ENCODE measurements at regions not wholly inside any gene's neighbourhood (a gene's known extent, or its start where the extent isn't known, plus 50 kb on each side); places are given as distances from the start of the nearest gene placed in this dataset.

DNA sequence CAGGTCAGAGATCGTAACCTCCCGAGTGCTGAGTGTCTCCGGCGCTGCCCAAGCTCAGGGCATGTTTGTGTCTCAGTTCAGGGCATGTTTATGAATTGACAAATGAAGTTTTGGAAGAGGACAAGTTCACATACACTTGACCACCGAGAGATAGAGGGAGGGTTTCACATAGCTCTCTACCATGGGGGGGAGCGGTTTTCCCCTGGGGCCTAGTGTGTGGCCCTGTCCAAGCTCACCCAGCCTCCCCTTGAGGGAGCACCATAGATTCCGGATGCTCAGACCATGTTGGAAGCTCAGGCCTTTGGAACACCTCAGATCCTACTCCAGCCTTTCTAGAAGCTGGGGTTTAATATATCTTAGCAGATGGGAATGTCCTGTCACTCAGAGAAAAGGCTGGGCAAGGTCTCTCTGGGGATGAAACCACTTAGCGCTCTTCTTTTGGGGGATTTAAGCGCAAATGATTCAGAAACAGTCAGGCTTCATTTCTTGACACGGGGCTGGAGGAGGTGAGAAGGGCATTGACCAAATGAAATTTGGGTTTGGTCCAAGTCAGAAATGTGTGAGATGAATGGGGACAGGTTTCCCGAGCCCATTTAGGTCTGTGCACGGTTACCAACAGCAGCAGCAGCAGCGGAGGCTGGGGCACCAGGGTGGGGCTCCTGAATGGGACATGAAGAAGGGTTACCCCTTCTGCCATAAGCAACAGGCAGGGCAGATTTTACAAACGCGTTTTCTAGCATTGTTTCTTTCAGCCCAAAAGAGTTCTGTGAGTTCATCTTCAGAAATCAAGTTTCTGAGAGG, 96.6 kb downstream of the METRNL start:
- no peak for DNase-seq (ENCODE audit: low read depth)
- H3K4me3 ChIP-seq (ENCODE audit: low read depth, low read length): no peak overlapping the region
- TF ChIP-seq, protein P1, sequence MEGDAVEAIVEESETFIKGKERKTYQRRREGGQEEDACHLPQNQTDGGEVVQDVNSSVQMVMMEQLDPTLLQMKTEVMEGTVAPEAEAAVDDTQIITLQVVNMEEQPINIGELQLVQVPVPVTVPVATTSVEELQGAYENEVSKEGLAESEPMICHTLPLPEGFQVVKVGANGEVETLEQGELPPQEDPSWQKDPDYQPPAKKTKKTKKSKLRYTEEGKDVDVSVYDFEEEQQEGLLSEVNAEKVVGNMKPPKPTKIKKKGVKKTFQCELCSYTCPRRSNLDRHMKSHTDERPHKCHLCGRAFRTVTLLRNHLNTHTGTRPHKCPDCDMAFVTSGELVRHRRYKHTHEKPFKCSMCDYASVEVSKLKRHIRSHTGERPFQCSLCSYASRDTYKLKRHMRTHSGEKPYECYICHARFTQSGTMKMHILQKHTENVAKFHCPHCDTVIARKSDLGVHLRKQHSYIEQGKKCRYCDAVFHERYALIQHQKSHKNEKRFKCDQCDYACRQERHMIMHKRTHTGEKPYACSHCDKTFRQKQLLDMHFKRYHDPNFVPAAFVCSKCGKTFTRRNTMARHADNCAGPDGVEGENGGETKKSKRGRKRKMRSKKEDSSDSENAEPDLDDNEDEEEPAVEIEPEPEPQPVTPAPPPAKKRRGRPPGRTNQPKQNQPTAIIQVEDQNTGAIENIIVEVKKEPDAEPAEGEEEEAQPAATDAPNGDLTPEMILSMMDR (IDR thresholded peaks at IDR 0.05; ENCODE audit: insufficient read depth, low read depth, low read length): no peak

DNA sequence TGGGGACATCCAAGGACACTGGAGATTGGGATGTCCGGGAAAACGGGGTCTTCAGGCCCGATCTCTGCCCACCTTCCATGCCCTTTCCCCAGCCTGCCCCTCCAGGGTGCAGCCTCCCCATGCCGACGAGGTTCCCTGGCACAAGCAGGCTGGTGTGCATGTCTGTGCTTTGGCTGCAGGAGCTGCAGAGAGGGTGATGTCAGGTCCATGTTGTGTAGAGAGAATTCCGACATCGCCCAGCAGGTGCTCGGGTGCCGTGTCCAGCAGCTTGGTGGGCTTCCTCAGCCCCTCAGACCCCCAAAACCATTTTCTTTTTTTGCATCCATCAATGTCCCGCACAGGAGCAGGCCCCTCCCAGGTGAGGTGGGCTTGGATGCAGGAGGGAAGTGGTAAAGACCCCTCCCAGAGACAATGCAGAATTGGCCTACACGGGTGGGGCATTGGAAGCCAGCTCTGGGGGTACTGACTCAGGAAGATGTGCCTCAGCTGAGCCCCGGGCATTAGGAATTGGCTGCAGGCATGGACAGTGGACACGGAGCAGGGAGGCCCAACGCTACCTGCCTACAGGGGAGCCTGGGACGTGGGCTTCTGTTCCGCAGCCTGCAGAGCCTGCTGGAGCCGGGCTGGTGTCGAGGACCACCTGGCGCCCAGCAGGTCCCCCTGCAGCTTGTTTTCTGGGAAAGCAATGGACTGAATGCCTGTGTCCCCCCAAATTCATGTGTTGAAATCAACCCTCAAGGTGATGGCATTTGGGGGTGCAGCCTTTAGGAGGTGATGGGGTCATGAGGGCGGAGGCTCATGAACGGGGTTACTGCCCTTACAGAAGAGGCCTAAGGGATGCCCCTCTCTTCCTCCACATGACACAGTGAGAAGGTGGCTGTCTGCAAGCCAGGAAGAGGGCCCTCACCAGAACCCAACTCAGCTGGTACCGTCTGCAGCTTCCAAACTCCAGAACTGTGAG, 97.5 kb downstream of the METRNL start:
- TF ChIP-seq, protein P1 (IDR thresholded peaks at IDR 0.05; ENCODE audit: insufficient read depth, low read depth, low read length): no peak
- no peak overlapping the region for H3K4me3 ChIP-seq (ENCODE audit: low read depth, low read length)
- DNase-seq (ENCODE audit: low read depth): no peak

DNA sequence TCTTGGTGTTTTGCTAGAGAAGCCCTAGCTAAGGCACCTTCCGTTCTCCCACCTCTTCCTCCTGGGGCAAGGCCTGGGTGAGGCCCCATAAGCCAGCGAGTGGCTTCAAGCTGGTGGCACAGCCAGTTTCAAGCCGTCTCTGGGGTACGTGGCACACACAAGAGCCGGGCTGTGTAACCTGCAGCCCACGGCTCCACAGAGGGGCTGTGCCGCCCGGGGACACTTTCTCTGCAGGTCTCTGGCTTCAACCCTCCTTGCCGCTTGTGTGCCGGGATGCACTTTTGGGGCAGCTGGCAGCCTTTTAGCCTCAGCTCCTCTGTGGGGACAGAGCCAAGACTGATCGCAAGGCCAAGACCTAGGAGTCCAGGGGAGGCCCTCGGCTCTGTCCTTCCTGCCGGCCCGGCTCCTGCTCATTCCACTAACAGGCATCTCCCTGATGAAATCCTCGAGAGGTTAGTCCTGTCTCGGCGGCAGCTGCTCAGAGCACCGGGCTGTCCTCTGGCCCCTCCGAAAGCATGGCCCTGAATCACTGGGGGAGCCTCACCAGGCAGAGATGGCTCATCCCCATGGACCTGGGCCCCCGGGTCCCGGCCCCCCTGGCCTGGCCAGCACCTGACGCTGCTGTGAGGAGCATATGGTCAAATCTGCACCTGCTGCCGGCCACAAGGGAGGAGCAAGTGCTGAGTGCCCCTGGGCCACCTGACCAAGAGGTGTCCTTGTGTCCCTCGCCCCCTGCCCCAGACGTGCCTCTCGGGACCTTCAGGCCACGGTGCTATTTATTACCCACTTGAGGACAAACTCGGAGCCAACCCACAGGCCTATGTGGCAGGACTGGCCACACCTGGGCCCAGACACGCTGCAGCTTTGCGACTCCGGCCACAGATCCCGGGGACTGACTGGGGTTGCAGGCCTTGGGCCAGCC, 98.5 kb downstream of the METRNL start:
- no peak overlapping the region for H3K4me3 ChIP-seq (ENCODE audit: low read depth, low read length)
- no peak for DNase-seq (ENCODE audit: low read depth)
- TF ChIP-seq, protein P1 (IDR thresholded peaks at IDR 0.05; ENCODE audit: insufficient read depth, low read depth, low read length): no peak

DNA sequence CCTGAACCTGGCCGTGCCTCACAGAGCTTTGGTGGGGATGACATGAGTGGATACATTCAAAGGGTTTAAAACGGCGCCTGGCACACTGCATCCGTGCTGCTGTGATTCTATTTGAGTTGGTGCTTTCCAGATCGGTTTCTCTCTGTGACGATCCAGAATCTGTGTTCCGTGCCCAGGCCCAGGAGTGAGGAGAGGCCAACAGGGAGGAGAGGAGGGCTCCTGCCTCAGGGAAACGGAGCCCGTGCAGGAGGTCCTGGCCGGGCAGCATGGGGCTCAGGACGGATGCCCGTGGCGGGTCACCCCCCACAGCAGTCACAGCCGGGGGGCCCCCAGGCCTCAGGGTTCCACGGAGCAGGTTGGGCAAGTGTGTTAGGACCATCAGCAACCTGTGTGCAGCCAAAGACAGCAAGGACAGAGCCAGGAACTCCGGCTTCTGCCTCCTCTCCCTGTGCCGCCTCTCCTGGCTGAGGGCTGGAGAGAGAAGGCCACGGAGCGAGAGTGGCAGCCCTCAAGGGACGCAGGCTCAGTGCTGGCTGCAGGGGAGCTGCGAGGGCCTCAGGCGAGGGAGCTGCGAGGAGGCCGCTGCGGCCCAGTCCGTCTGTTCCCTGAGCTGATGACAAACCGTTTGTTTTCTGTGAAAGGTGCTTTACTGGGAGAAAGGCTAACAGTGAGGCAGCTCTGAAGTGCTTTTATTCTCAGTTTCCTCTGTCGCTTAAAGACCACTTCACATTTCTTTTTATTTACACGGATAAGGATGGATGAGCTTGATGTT, 99.3 kb downstream of the METRNL start:
- TF ChIP-seq, protein P1 (IDR thresholded peaks at IDR 0.05; ENCODE audit: insufficient read depth, low read depth, low read length): no peak
- H3K4me3 ChIP-seq (ENCODE audit: low read depth, low read length): no peak overlapping the region
- no peak for DNase-seq (ENCODE audit: low read depth)

DNA sequence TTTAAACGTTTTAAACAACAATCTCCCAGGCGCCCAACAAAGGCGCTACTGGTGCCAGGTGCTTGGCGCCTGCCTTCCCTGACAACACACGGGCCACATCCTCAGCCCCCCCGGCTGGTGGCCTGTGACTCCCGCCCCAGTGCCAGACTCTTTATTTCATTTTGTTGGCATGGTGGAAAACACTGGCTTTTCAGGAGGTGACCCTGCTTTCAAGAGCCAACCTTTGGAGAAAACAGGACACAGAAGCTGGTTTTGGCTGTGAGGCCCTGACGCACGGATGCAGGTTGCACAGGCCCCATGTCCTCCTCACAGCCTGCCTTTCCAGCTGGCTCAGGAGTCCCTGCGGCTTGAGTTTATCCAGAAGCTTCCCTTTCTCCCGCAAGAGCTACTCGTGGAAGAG, 100.0 kb downstream of the METRNL start:
- TF ChIP-seq, protein P1 (IDR thresholded peaks at IDR 0.05; ENCODE audit: insufficient read depth, low read depth, low read length): no peak
- no peak overlapping the region for H3K4me3 ChIP-seq (ENCODE audit: low read depth, low read length)
- no peak for DNase-seq (ENCODE audit: low read depth)
